WTC11 (cell line): ENCODE measurements at regions not wholly inside any gene's neighbourhood (a gene's known extent, or its start where the extent isn't known, plus 50 kb on each side); places are given as distances from the start of the nearest gene placed in this dataset.

Experiments
- ATAC-seq: fragments of 200-7000 bp; cut with Tn5 transposase; 2 replicates; pipeline ENCODE4 v1.10.0; 2021; ENCODE audit warnings: mild to moderate bottlenecking, moderate library complexity
- CTCF ChIA-PET: fragments of 300-600 bp; sonication (Branson Sonifier 250); formaldehyde crosslinking; loops from one replicate; lab custom pipeline; 2021; ENCODE audit warnings: antibody characterized with exemption; lab: Charles Lee
- POLR2A ChIA-PET: fragments of 350-600 bp; sonication (Branson Sonifier 250); formaldehyde crosslinking; loops from one replicate; lab custom pipeline; 2021; ENCODE audit warnings: antibody characterized with exemption; lab: Charles Lee
- DNase-seq: peaks from one replicate; pipeline ENCODE4 v3.0.0; 2021; ENCODE audit warnings: low spot score
- H3K27ac Mint-ChIP-seq: 2 replicates; pipeline ENCODE4 v1.8.0; 2021; ENCODE audit warnings: mixed read lengths
- H3K27me3 Mint-ChIP-seq: 2 replicates; pipeline ENCODE4 v1.8.0; 2021; ENCODE audit warnings: low read depth, mild to moderate bottlenecking, moderate library complexity, mixed read lengths
- H3K36me3 Mint-ChIP-seq: 2 replicates; pipeline ENCODE4 v1.8.0; 2021; ENCODE audit warnings: mixed read lengths
- H3K4me1 Mint-ChIP-seq: 2 replicates; pipeline ENCODE4 v1.8.0; 2022; ENCODE audit warnings: mixed read lengths
- H3K4me3 Mint-ChIP-seq: 2 replicates; pipeline ENCODE4 v1.8.0; 2021; ENCODE audit warnings: mild to moderate bottlenecking, moderate library complexity, mixed read lengths
- H3K9me3 Mint-ChIP-seq: 2 replicates; pipeline ENCODE4 v1.8.0; 2021; ENCODE audit warnings: mixed read lengths
- AR ChIP-seq: fragments of 250-450 bp; sonication (Bioruptor Pico); IDR thresholded peaks from 2 replicates; pipeline ENCODE4 v1.9.0; 2021; ENCODE audit warnings: mild to moderate bottlenecking
- ATF3 ChIP-seq: sonication (generic); formaldehyde crosslinking; conservative IDR thresholded peaks from 2 replicates; pipeline ENCODE4 v1.8.1; 2022; ENCODE audit warnings: mild to moderate bottlenecking, missing genetic modification reagents
- CDX4 ChIP-seq: fragments of 250-450 bp; sonication (Bioruptor Pico); IDR thresholded peaks from 2 replicates; pipeline ENCODE4 v1.9.0; 2021; ENCODE audit warnings: moderate library complexity, mild to moderate bottlenecking, inconsistent platforms, borderline replicate concordance
- IRF2 ChIP-seq: sonication (generic); formaldehyde crosslinking; IDR thresholded peaks from 2 replicates; pipeline ENCODE4 v1.8.0; 2022; ENCODE audit warnings: low read depth, missing genetic modification reagents, borderline replicate concordance
- JAZF1 ChIP-seq: fragments of 250-450 bp; sonication (Bioruptor Pico); IDR thresholded peaks from 2 replicates; pipeline ENCODE4 v1.9.0; 2021; ENCODE audit warnings: moderate library complexity, mild to moderate bottlenecking, inconsistent platforms
- NFE2L1 ChIP-seq: sonication (generic); formaldehyde crosslinking; IDR thresholded peaks from 2 replicates; pipeline ENCODE4 v1.8.1; 2023; ENCODE audit warnings: missing genetic modification reagents
- NR3C1 ChIP-seq: sonication (generic); formaldehyde crosslinking; conservative IDR thresholded peaks from 2 replicates; pipeline ENCODE4 v1.8.1; 2023; ENCODE audit warnings: low read depth, mild to moderate bottlenecking, missing genetic modification reagents
- PRRX2 ChIP-seq: fragments of 250-450 bp; sonication (Bioruptor Pico); IDR thresholded peaks from 2 replicates; pipeline ENCODE4 v1.8.0; 2021; ENCODE audit warnings: mild to moderate bottlenecking
- SMAD3 ChIP-seq: sonication (generic); formaldehyde crosslinking; IDR thresholded peaks from 2 replicates; pipeline ENCODE4 v1.8.0; 2022; ENCODE audit warnings: missing genetic modification reagents, mild to moderate bottlenecking, borderline replicate concordance
- SMAD4 ChIP-seq: sonication (generic); formaldehyde crosslinking; IDR thresholded peaks from 2 replicates; pipeline ENCODE4 v1.8.0; 2022; ENCODE audit warnings: mild to moderate bottlenecking, missing genetic modification reagents
- STAT6 ChIP-seq: sonication (generic); formaldehyde crosslinking; conservative IDR thresholded peaks from 2 replicates; pipeline ENCODE4 v1.8.1; 2023; ENCODE audit warnings: mild to moderate bottlenecking, low read depth, missing genetic modification reagents, moderate library complexity
- TEAD4 ChIP-seq: sonication (generic); formaldehyde crosslinking; IDR thresholded peaks from 2 replicates; pipeline ENCODE4 v1.8.0; 2022; ENCODE audit warnings: mild to moderate bottlenecking, missing genetic modification reagents
- USF2 ChIP-seq: sonication (generic); formaldehyde crosslinking; IDR thresholded peaks from 2 replicates; pipeline ENCODE4 v1.8.1; 2023; ENCODE audit warnings: mild to moderate bottlenecking, missing genetic modification reagents, moderate library complexity
- ZNF232 ChIP-seq: sonication (generic); formaldehyde crosslinking; IDR thresholded peaks from 2 replicates; pipeline ENCODE4 v1.8.0; 2022; ENCODE audit warnings: mild to moderate bottlenecking, missing genetic modification reagents
- ZNF263 ChIP-seq: sonication (generic); formaldehyde crosslinking; IDR thresholded peaks from 2 replicates; pipeline ENCODE4 v1.8.1; 2022; ENCODE audit warnings: low read depth, mild to moderate bottlenecking, moderate library complexity, missing genetic modification reagents
- ZNF317 ChIP-seq: sonication (generic); formaldehyde crosslinking; IDR thresholded peaks from 2 replicates; pipeline ENCODE4 v1.8.1; 2023; ENCODE audit warnings: low read depth, mild to moderate bottlenecking, moderate library complexity, missing genetic modification reagents, borderline replicate concordance
- ZNF425 ChIP-seq: fragments of 250-450 bp; sonication (Bioruptor Pico); conservative IDR thresholded peaks from 2 replicates; pipeline ENCODE4 v1.9.0; 2021; ENCODE audit warnings: mild to moderate bottlenecking
- ZNF671 ChIP-seq: fragments of 250-450 bp; sonication (Bioruptor Pico); IDR thresholded peaks from 2 replicates; pipeline ENCODE4 v1.8.0; 2021; ENCODE audit warnings: mild to moderate bottlenecking

- peaks cover 7% of the 10 kb centered on the region for H3K9me3 Mint-ChIP-seq
- H3K4me1 Mint-ChIP-seq: no peaks in the 10 kb centered on the region
- H3K27ac Mint-ChIP-seq: no peak overlapping the region
- CTCF ChIA-PET: no interaction called here
- H3K27me3 Mint-ChIP-seq: no peaks in the 10 kb centered on the region
- no peak overlapping the region for H3K4me3 Mint-ChIP-seq
- H3K36me3 Mint-ChIP-seq: 0 out of 2 replicates have a peak, but pooled peaks cover 2% of the 10 kb centered on the region
- TF ChIP-seq PRRX2 (CRISPR knock-in tag) (no peak), ATF3 (no peak), IRF2 (CRISPR knock-in tag) (no peak), ZNF263 (CRISPR knock-in tag) (no peak), SMAD3 (CRISPR knock-in tag) (no peak), CDX4 (CRISPR knock-in tag) (no peak), USF2 (CRISPR knock-in tag) (no peak), ZNF671 (CRISPR knock-in tag) (no peak), ZNF232 (no peak), NR3C1 (CRISPR knock-in tag) (no peak), JAZF1 (CRISPR knock-in tag) (no peak), AR (CRISPR knock-in tag) (no peak), STAT6 (CRISPR knock-in tag) (no peak), ZNF425 (CRISPR knock-in tag) (no peak), NFE2L1 (no peak), TEAD4 (CRISPR knock-in tag) (no peak), ZNF317 (CRISPR knock-in tag) (no peak), SMAD4 (CRISPR knock-in tag) (no peak)
- ATAC-seq (no peak), DNase-seq (no peak)
- POLR2A ChIA-PET: interaction anchor here (0.7 kb wide), 1 partner anchor 1122 kb away, joined by 7 read pairs; no protein-coding TSS in a partner anchor
Observed at GRCh38 chr6:67606906-67607828, 1027.9 kb upstream of the ADGRB3 start.
